ENCODE measurements at regions not wholly inside any gene's neighbourhood (a gene's known extent, or its start where the extent isn't known, plus 50 kb on each side); places are given as distances from the start of the nearest gene placed in this dataset.

GRCh38 chr15:98363416-98363815, 284.9 kb upstream of the IGF1R start:
- peaks cover 14% of the 10 kb centered on the region for H3K27me3 Mint-ChIP-seq
- no peak overlapping the region for H3K27ac Mint-ChIP-seq
- no peaks in the 10 kb centered on the region for H3K36me3 Mint-ChIP-seq
- no peaks in the 10 kb centered on the region for H3K4me1 Mint-ChIP-seq (ENCODE audit: unreplicated experiment)
- no peak for TF ChIP-seq CTCF (conservative IDR thresholded peaks at IDR 0.05)
- no peaks in the 10 kb centered on the region for H3K9me3 Mint-ChIP-seq
- H3K4me3 Mint-ChIP-seq: no peak overlapping the region
- DNase-seq (ENCODE audit: extremely low spot score, unreplicated experiment): no peak

- Mint-ChIP-seq H3K9me3 (no peaks in the 10 kb centered on the region), H3K4me3 (no peak overlapping the region), H3K36me3 (no peaks in the 10 kb centered on the region), H3K27ac (no peak overlapping the region), H3K4me1 (ENCODE audit: unreplicated experiment) (no peaks in the 10 kb centered on the region), H3K27me3 (peaks cover 19% of the 10 kb centered on the region)
- DNase-seq (ENCODE audit: extremely low spot score, unreplicated experiment): no peak
- no peak for TF ChIP-seq CTCF (conservative IDR thresholded peaks at IDR 0.05)
Observed at GRCh38 chr15:98363955-98364354, 284.4 kb upstream of the IGF1R start.

GRCh38 chr15:98369081-98369716, 279.1 kb upstream of the IGF1R start:
- Mint-ChIP-seq H3K36me3 (no peaks in the 10 kb centered on the region), H3K4me3 (no peak overlapping the region), H3K4me1 (ENCODE audit: unreplicated experiment) (no peaks in the 10 kb centered on the region), H3K9me3 (no peaks in the 10 kb centered on the region), H3K27me3 (peaks cover 30% of the 10 kb centered on the region), H3K27ac (no peak overlapping the region)
- DNase-seq (ENCODE audit: extremely low spot score, unreplicated experiment): no peak
- no peak for TF ChIP-seq CTCF (conservative IDR thresholded peaks at IDR 0.05)

GRCh38 chr15:98375513-98376340, 272.6 kb upstream of the IGF1R start:
- H3K27ac Mint-ChIP-seq: no peak overlapping the region
- peaks cover 7% of the 10 kb centered on the region for H3K9me3 Mint-ChIP-seq
- TF ChIP-seq CTCF (conservative IDR thresholded peaks at IDR 0.05): no peak
- H3K27me3 Mint-ChIP-seq: peaks cover 32% of the 10 kb centered on the region
- DNase-seq (ENCODE audit: extremely low spot score, unreplicated experiment): no peak
- no peaks in the 10 kb centered on the region for H3K36me3 Mint-ChIP-seq
- H3K4me1 Mint-ChIP-seq (ENCODE audit: unreplicated experiment): no peaks in the 10 kb centered on the region
- H3K4me3 Mint-ChIP-seq: no peak overlapping the region

GRCh38 chr15:98380721-98381120, 267.6 kb upstream of the IGF1R start:
- Mint-ChIP-seq H3K4me1 (ENCODE audit: unreplicated experiment) (peaks cover 18% of the 10 kb centered on the region), H3K27ac (no peak overlapping the region), H3K9me3 (peaks cover 7% of the 10 kb centered on the region), H3K36me3 (no peaks in the 10 kb centered on the region), H3K4me3 (no peak overlapping the region), H3K27me3 (peaks cover 51% of the 10 kb centered on the region)
- DNase-seq (ENCODE audit: extremely low spot score, unreplicated experiment): no peak
- no peak for TF ChIP-seq CTCF (conservative IDR thresholded peaks at IDR 0.05)
